Stimulated activated CD8-positive, alpha-beta memory T cell treated with anti-CD3 and anti-CD28 coated beads, Interleukin-7, amount 100 ng/mL, for 24 hours (primary cell): ENCODE measurements at regions not wholly inside any gene's neighbourhood (a gene's known extent, or its start where the extent isn't known, plus 50 kb on each side); places are given as distances from the start of the nearest gene placed in this dataset.
"Not testable (repeated sequence)": the region's sequence is repeated elsewhere in the genome, so short reads cannot be mapped to it uniquely, and the experiment has no call there.

ENCODE experiments used
- DNase-seq: peaks from one replicate; pipeline ENCODE4 v3.0.0-alpha.2; 2020; ENCODE audit warnings: low read depth

DNA sequence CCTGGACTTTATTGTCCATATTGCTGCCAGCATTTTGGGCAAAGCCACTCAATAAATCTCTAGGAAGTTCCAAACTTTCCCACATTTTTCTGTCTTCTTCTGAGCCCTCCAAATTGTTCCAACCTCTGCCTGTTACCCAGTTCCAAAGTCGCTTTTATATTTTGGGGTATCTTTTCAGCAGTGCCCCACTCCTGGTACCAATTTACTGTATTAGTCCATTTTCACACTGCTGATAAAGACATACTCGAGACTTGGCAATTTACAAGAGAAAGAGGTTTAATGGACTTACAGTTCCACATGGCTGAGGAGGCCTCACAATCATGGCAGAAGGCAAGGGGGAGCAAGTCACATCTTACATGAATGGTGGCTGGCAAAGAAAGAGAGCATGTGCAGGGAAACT is 53.4 kb downstream of the AHSP start:
- not testable (repeated sequence) for DNase-seq

DNA sequence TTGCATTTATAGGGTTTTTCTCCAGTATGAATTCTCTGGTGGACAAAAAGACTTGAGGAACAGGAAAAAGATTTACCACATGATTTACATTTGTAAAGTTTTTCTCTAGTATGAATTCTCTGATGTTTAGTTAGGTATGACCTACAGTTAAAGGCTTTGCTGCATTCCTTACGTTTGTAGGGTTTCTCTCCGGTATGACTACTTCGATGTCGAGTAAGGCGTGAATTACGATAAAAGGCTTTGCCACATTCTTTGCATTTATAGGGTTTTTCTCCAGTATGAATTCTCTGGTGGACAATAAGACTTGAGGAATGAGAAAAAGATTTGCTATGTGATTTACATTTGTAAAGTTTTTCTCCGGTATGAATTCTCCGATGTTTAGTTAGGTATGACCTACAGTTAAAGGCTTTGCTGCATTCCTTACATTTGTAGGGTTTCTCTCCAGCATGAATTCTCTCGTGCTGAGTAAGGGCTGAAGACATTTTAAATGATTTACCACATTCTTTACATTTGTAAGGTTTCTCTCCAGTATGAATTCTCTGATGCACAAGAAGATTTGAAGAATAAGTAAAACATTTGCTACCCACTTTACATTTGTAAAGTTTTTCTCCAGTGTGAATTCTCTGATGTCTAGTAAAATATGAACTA is 74.2 kb downstream of the AHSP start:
- DNase-seq = not testable (repeated sequence)

- no peak for DNase-seq
These were observed 90.4 kb downstream of the AHSP start for GRCh38 chr16:31618130-31618529.

DNA sequence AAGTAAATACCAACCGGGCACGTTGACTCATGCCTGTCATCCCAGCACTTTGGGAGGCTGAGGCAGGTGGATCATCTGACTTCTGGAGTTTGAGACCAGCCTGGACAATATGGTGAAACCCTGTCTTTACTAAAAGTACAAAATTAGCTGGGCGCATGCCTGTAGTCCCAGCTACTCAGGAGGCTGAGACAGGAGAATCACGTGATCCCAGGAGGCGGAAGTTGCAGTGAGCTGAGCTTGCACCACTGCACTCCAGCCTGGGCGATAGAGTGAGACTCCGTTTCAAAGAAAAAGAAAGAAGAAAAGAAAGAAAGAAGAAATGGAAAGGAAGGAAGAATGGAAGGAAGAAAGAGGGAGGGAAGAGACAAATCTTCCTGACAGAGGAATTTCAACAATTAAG is 108.7 kb downstream of the AHSP start:
- DNase-seq = no peak

DNA sequence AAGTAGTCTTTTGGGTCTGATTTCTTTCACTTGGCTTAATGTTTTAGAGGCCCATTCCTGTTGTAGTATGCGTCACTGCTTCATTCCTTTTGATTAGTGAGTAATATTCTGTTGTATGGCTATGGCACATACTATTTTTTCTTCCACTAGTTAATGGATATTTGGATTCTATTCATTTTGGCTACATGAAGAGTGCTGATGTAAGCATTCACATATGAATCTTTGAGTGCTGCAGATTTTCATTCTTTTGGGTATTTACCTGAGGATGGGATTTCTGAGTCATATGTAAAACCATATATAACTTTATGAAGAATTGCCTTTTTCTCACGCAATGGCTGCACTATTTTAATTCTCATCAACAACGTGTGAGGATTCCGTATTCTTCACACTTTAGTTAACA is 113.6 kb downstream of the AHSP start:
- no peak for DNase-seq

DNA sequence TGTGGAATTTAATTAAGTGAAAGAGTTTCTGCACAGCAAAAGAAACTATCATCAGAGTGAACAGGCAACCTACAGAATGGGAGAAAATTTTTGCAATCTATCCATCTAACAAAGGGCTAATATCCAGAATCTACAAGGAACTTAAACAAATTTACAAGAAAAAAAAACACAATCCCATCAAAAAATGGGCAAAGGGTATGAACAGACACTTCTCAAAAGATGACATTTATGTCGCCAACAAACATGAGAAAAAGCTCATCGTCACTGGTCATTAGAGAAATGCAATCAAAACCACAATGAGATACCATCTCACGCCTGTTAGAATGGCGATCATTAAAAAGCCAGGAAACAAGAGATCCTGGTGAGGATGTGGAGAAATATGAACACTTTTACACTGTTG is 128.0 kb downstream of the AHSP start:
- not testable (repeated sequence) for DNase-seq

GRCh38 chr16:31664683-31665482 is 137.2 kb downstream of the AHSP start:
- DNase-seq = no peak

GRCh38 chr16:31674686-31675085 is 147.0 kb downstream of the AHSP start:
- no peak for DNase-seq

- DNase-seq = no peak
These were observed 149.0 kb downstream of the AHSP start for GRCh38 chr16:31676731-31677130.

DNA sequence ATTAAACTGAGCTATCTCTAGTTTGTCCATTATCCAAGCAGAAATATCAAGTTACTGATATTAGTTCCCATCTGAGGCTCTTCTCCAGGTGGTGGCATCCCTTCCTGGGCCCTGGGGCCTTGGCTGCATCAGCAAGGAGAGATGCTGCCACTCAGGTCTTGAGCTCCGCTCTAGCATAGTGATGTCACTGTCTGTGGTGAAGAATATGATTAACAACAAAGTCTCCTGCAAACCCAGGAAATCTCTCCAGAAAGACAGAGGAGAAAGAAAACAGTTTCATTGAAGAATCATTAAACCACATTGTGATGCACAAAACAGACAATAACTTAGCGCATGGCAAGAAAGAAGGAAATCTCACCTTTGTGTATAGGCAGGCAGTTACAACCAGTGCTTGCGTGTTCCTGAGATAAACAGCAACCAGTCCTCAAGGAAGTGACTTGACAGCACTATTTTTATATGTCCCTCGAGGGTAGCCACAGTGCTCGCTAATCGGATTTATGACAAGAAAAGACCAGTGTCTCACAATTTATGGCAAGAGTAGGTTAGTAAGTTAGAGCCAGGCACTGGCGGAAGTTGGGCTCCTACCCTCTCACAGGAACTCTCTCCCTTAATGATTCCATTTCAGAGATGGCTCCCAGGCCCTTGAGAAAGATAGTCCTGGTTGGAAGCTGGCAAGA is 151.1 kb downstream of the AHSP start:
- DNase-seq = no peak

GRCh38 chr16:31689331-31689730 is 161.6 kb downstream of the AHSP start:
- not testable (repeated sequence) for DNase-seq

DNA sequence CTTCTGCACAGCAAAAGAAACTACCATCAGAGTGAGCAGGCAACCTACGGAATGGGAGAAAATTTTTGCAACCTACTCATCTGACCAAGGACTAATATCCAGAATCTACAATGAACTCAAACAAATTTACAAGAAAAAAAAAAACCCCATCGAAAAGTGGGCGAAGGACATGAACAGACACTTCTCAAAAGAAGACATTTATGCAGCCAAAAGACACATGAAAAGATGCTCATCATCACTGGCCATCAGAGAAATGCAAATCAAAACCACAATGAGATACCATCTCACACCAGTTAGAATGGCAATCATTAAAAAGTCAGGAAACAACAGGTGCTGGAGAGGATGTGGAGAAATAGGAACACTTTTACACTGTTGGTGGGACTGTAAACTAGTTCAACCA is 164.6 kb downstream of the AHSP start:
- not testable (repeated sequence) for DNase-seq

DNA sequence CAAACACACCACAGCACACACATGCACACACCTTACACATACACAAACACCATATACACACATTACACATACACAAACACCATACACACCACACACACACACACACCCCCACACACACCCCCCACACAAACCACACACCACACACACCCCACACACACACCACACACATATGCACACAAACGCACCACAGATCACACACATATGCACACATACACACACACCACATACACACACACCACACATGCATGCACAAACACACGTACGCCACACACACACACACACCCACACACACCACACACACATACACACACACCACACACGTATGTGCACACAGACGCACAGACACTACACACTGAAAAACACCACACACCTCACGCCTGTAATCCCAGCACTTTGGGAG is 166.0 kb downstream of the AHSP start:
- DNase-seq = no peak

- DNase-seq = no peak
These were observed 166.8 kb downstream of the AHSP start for GRCh38 chr16:31694461-31694860.

- no peak for DNase-seq
These were observed 168.0 kb downstream of the AHSP start for GRCh38 chr16:31695667-31696066.

GRCh38 chr16:31696968-31697743 is 169.5 kb downstream of the AHSP start:
- no peak for DNase-seq

DNA sequence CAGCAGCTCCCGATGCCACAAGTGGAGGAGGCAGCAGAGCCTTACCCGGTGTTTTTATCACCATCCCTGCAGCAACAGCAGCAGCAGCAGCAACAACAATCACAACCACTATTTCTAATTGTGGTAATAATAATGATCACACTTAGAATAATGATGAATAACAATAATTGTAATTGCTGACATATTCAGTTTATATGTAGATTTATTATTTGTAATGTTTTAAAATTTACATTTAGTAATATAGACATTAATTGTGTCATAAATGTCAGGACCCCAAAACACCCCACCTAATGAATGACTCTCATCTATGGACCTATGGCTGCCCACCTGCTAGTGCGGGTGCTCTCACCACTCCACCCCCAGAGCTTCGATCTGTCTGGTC is 170.0 kb downstream of the AHSP start:
- no peak for DNase-seq

DNA sequence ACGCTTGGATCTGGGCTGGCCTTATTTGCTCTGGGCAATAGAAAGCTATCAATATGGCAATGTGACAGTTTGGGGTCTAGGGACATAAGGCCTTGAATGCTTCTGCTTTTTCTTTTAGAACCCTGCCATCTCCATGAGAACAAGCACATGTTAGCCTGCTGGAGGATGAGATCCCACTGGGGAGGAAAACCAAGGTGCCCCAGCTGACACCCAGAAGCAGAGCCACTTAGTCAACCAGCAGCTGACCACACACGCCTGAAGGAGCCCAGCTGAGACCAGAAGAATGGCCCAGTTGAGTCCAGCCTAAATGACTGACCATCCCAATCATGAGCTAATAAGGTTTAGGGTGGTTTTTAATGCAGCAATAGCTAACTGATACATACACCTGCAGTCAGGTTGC is 171.2 kb downstream of the AHSP start:
- DNase-seq = no peak

- DNase-seq = no peak
These were observed 171.9 kb downstream of the AHSP start for GRCh38 chr16:31699601-31700000.

DNA sequence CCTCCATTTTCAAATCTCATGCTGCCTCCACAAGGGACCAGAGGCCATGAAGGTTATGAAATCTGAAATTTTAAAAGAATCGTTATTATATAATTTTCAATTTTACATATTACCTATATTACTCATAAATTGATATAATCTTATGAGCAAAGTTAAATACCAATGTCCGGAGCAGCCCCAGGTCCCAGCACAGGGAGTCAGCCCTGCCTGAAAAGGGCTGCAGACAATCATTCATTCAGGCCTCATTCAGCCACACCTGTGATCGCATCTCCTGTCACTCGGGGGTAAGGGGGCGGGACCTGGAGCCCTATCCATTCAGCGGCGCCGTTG is 172.5 kb downstream of the AHSP start:
- DNase-seq = no peak

DNA sequence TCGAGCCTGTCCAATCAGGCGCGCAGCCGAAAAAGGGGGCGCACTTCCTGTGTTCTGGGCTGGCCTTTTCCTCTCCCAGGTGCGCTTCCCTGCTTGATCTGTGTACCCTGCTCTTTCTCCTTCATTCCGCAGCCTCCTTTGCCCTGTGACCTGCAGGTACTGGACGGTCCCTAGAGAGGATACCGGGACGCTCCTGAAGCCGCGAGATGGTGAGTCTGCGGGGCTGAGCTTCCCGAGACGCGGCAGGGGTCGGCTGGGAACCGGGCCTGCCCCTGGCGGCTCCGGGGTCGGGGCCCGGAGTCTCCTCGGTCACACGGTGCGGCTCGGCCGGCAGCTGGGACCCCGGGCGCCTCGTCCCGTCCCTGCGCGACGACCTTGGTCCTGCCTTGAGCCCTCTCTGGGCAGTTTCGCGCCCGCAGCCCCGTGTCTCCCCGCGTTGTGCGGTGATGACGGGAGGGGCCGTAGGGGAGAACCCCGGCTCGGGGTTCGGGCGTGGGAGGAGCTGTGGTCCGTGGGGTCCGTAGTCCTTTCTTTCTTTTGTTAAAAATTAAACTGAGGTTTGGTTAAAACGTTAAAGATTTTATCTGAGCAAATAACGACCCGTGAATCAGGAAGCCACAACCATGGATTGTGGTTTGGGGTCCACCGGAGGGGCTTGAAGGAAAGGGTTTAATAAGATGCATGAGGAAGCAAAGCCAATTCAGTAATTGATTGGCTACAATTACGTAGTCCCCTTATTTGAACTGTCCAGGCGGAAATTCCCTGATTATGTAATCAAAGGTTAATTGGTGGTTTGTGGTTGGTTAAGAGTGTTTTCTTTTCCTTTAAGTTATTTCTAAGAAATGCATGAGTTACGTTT is 172.8 kb upstream of the ZNF267 start:
- peak; percentile 70 for DNase-seq

- no peak for DNase-seq
These were observed 171.9 kb upstream of the ZNF267 start for GRCh38 chr16:31701734-31702133.
